ENCODE measurements at regions not wholly inside any gene's neighbourhood (a gene's known extent, or its start where the extent isn't known, plus 50 kb on each side); places are given as distances from the start of the nearest gene placed in this dataset.

DNA sequence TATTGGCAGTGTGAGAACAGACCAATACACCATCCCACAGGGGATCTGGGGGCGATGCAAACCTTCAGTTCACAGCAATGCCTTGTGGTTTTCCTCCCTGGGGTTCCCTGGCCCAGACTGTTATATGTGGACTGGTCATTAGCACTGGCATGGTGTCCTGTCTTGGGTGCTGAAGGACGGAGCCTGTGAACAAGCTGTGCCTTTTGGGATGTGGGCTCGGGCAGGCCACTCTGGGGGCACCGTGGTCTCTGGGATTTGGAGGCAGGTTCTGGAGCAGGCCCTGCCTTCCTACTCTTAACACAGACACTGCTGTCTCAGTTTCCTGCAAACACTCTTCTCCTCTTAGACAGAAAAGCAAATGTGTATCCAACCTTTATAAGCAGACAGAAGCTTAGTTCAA, 93.0 kb upstream of the ADRA2C start:
- DNase-seq (ENCODE audit: low read depth, low spot score) (no peak), FAIRE-seq (no peak)
- POLR2A ChIA-PET, result no interaction called here
- Histone ChIP-seq H4K20me1 (replicated peaks; ENCODE audit: control insufficient read depth, extremely low read depth, insufficient read depth, low read length) (no peaks in the 10 kb centered on the region), H3K9ac (replicated peaks; ENCODE audit: extremely low read depth, insufficient read depth, low read length) (no peak overlapping the region), H3K9me3 (replicated peaks; ENCODE audit: control insufficient read depth, insufficient read depth, low read length) (no peaks in the 10 kb centered on the region), H3K4me2 (ENCODE audit: insufficient read depth, low read length) (no peak overlapping the region), H3K27ac (ENCODE audit: insufficient read depth, low read depth, low read length) (no peak overlapping the region), H3K27me3 (ENCODE audit: control insufficient read depth in 2 of 2, insufficient read depth in 2 of 2, low read length in 2 of 2) (no peaks in the 10 kb centered on the region), H3K4me3 (replicated peaks in 1 of 3; ENCODE audit: insufficient read depth in 1 of 3, low read depth in 1 of 3, low read length in 3 of 3) (no peak overlapping the region), H3K4me1 (ENCODE audit: control insufficient read depth, extremely low read depth, insufficient read depth, low read length) (no peaks in the 10 kb centered on the region), H2AFZ (ENCODE audit: low read depth, low read length) (no peak overlapping the region), H3K79me2 (ENCODE audit: control insufficient read depth, insufficient read depth, low read length) (no peaks in the 10 kb centered on the region), H3K9me1 (replicated peaks; ENCODE audit: control insufficient read depth, extremely low read depth, insufficient read depth, low read length) (no peaks in the 10 kb centered on the region), H3K36me3 (ENCODE audit: control insufficient read depth in 2 of 2, extremely low read depth in 1 of 2, insufficient read depth in 2 of 2, low read length in 2 of 2) (no peaks in the 10 kb centered on the region)
- CTCF ChIA-PET, result no interaction called here
- no TSS peak for BruUV-seq (replicated peaks)
- dilution Hi-C loops (cut with MboI; ENCODE audit: extremely low pct_ligation_motif_present, low sequenced_read_pairs), result no loop called here
- no peak for TF ChIP-seq POLR2A (IDR thresholded peaks at IDR 0.05; ENCODE audit: low read depth, low read length)
- TF ChIP-seq, protein P1, sequence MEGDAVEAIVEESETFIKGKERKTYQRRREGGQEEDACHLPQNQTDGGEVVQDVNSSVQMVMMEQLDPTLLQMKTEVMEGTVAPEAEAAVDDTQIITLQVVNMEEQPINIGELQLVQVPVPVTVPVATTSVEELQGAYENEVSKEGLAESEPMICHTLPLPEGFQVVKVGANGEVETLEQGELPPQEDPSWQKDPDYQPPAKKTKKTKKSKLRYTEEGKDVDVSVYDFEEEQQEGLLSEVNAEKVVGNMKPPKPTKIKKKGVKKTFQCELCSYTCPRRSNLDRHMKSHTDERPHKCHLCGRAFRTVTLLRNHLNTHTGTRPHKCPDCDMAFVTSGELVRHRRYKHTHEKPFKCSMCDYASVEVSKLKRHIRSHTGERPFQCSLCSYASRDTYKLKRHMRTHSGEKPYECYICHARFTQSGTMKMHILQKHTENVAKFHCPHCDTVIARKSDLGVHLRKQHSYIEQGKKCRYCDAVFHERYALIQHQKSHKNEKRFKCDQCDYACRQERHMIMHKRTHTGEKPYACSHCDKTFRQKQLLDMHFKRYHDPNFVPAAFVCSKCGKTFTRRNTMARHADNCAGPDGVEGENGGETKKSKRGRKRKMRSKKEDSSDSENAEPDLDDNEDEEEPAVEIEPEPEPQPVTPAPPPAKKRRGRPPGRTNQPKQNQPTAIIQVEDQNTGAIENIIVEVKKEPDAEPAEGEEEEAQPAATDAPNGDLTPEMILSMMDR (IDR thresholded peaks at IDR 0.05; ENCODE audit: extremely low read depth in 1 of 2, insufficient read depth in 1 of 2, low read depth in 1 of 2, low read length in 2 of 2), result no peak
- no peak for TF ChIP-seq GATA2 (IDR thresholded peaks at IDR 0.05; ENCODE audit: insufficient read depth, insufficient read length, low read depth, low read length)
- no peak for TF ChIP-seq EZH2 (IDR thresholded peaks at IDR 0.05; ENCODE audit: borderline replicate concordance, low read depth, low read length, severe bottlenecking)
- TF ChIP-seq, protein P2, sequence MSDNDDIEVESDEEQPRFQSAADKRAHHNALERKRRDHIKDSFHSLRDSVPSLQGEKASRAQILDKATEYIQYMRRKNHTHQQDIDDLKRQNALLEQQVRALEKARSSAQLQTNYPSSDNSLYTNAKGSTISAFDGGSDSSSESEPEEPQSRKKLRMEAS (IDR thresholded peaks at IDR 0.05; ENCODE audit: insufficient read depth, insufficient read length), result no peak
- TF ChIP-seq MYC (IDR thresholded peaks at IDR 0.05; ENCODE audit: low read depth, low read length), result no peak
- TF ChIP-seq FOS (IDR thresholded peaks at IDR 0.05; ENCODE audit: borderline replicate concordance, insufficient read depth, low read length), result no peak
- TF ChIP-seq POLR2AphosphoS5 (IDR thresholded peaks at IDR 0.05; ENCODE audit: insufficient read depth, low read depth, low read length), result no peak
- intact Hi-C loops (cut with micrococcal nuclease), result no loop called here

All from endothelial cell of umbilical vein (primary cell).